PC-3 (cell line): ENCODE measurements at regions not wholly inside any gene's neighbourhood (a gene's known extent, or its start where the extent isn't known, plus 50 kb on each side); places are given as distances from the start of the nearest gene placed in this dataset.

Experiments
- EZH2 ChIP-seq: fragments of 300-600 bp; sonication (generic); IDR thresholded peaks from one replicate; pipeline ENCODE4 v1.6.1; 2017; ENCODE audit warnings: antibody characterized with exemption, mild to moderate bottlenecking, low read length; ENCODE audit not compliant: unreplicated experiment
- TF ChIP-seq, protein P1 (sequence below): fragments of 300-600 bp; sonication (generic); conservative IDR thresholded peaks from 2 replicates; pipeline ENCODE4 v1.5.1; 2017; ENCODE audit warnings: antibody characterized with exemption, low read depth, mild to moderate bottlenecking, low read length

DNA sequence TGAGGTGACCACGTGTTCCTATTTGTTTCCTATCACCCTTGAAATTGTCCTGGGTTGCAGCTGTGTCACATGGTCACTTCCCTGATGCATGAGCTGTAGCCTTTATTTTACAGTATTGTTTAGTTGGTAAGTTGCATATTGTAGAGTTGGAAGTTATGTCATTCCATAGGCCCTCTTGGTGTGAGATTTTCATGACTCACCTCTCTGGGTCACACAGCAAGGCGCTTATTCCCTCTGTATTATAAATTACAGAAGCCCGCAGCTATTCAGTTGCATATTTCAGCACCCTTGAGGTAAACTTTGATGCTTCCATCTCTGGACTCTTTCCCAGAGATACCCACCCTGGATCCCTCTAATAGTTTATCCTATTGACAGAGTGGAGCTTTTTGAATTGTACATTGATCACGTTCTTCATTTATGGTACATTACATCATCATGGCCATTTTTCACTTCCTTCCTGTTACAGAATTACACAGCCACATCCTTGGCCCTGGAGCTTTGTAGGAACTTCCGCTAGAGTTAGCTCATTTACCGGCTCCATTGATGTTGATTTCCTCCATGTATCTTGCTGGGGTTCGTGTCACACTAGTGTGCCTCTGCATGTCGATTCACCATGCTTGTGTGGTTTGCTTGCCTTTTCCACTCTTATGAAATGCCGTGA, 543.1 kb upstream of the RGMA start:
- no peak for TF ChIP-seq EZH2
- TF ChIP-seq, protein P1, sequence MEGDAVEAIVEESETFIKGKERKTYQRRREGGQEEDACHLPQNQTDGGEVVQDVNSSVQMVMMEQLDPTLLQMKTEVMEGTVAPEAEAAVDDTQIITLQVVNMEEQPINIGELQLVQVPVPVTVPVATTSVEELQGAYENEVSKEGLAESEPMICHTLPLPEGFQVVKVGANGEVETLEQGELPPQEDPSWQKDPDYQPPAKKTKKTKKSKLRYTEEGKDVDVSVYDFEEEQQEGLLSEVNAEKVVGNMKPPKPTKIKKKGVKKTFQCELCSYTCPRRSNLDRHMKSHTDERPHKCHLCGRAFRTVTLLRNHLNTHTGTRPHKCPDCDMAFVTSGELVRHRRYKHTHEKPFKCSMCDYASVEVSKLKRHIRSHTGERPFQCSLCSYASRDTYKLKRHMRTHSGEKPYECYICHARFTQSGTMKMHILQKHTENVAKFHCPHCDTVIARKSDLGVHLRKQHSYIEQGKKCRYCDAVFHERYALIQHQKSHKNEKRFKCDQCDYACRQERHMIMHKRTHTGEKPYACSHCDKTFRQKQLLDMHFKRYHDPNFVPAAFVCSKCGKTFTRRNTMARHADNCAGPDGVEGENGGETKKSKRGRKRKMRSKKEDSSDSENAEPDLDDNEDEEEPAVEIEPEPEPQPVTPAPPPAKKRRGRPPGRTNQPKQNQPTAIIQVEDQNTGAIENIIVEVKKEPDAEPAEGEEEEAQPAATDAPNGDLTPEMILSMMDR: no peak
